ENCODE measurements at regions not wholly inside any gene's neighbourhood (a gene's known extent, or its start where the extent isn't known, plus 50 kb on each side); places are given as distances from the start of the nearest gene placed in this dataset.
"Not testable (repeated sequence)": the region's sequence is repeated elsewhere in the genome, so short reads cannot be mapped to it uniquely, and the experiment has no call there.

DNA sequence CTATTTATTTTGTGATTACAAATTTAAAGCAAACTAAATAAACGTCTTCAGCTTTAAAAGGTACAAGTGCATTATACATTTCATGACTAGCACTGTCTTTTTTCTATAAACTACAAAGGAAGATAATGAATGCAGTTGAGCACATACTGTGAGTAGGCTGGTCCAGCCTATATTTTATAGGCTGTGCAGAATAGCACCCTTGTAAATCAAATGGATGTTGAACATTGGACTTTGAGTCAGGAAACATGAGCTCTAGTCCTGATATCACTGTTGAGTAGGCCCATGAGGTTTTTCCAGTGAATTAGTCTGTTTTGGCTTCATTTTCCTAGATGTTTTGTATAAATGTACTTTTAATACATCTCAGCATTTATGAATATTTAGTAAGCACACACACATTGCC is 447.3 kb upstream of the KCNMB2 start:
- no peak for DNase-seq

DNA sequence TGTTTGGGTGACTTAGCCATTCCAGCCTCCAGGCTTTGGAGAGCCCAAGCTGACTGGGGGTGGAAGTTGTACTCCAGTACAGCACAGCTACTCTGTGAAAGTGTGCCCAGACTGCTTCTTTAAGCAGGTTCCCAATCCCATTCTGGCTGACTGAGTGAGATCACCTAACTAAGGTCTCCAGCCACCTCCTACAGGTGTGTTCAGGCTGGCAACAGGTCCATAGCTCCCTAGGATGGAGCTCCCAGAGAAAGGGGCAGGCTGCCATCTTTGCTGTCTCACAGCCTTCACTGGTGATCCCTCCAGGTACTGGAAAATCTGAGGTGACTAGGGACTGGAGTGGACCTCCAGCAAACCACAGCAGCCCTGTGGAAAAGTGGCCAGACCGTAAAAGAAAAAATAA is 445.3 kb upstream of the KCNMB2 start:
- no peak for DNase-seq

DNA sequence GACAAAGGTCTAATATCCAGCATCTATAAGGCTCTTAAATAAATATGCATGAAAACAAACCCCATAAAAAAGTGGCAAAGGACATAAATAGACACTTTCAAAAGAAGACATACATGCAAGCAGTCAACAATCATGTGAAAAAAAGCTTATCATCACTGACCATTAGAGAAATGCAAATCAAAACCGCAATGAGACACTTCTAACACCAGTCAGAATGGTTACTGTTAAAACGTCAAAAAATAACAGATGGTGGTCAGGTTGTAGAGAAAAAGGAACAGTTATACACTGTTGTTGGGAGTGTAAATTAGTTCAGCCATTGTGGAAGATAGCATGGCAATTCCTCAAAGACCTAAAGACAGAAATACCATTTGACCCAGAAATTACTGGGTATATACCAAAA is 440.7 kb upstream of the KCNMB2 start:
- no peak for DNase-seq

DNA sequence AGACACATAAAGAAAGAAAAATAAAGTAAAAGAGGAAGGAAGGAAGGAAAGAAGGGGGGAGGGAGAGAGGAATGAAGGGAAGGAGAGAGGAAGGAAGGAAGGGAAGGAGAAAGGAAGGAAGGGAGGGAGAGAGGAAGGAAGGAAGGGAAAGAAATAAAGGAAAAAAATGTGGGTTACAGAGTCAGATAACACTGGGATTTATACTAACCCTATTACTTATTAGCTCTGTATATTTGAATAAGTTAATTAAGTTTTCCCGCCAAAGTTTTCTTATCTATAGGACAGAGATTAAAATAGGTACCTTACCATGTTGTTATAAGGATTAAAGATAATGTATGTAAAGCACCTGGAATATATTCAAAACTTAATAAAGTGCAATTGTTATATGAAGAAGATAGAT is 439.3 kb upstream of the KCNMB2 start:
- DNase-seq: no peak

DNA sequence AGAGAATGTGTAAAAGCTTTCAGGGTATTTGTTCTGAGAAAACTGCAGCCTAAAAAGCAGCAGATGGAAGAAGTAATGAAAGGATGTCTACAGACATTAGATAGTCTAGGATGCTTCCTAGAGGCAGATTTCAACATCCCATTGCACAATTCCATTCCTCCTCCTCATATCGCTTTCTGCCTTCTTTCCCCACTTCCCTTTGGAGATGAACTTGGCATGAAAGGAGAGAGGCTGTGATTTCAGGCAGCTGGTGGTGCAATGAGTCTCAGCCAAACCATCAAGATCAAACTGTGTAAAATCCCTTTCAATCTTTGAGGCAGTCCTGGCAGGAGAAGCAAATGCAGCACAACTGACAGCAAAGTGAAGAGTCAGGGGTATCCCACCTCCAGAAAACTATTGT is 438.7 kb upstream of the KCNMB2 start:
- DNase-seq: no peak

DNA sequence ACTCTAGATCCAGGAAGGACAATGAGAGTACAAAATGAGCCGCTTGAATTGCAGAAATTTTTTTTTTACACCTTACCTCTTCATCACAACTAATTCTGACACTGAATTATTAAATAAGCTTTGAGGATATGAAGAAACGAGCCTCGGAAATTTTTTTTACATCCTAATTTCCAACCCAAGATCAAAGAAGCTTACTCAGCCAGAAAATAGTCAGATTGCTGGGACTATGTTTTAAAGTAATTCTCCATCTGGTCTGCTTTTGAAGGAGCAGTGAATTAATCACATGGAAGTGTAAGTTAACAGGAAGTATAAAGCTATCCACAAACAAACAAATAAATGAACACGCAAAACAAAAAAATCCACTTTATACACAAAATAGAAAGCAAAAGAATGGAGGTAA is 437.0 kb upstream of the KCNMB2 start:
- DNase-seq: no peak

DNA sequence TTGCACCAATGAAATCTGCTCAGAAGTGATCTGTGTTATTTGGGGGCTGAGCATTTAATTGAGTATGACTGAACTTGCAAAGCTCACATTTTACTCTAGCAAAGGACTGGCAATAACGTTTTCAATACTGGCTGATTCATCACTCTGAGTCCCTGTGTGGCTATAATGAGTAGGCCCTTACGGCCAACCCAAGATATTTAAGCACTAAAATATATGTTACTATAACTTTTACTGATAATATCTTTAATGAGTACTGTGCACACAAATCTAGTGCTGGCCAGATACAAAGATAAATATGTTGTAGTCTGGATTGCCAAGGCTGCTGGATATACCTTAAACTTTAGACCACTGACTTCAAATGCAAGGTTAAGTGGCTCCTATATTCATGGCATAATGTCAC is 436.4 kb upstream of the KCNMB2 start:
- no peak for DNase-seq

DNA sequence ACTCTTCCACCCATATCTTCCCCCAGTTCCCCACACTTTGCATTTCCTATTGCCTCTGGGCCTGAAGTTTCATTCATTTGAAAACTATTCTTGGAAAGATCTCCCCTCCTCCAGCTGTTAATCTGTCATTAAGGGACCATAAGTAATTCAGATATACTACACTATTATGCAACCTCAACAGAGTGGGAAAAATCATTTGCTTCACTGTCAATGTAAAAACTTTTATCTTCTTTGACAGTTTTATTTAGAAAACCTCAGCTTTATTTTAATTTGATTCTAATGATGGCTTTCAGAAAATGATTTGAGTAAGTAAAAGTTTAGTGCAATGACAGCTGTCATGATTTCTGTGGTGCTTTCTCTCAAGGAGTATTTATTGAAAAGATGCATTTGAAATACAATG is 435.3 kb upstream of the KCNMB2 start:
- no peak for DNase-seq

DNA sequence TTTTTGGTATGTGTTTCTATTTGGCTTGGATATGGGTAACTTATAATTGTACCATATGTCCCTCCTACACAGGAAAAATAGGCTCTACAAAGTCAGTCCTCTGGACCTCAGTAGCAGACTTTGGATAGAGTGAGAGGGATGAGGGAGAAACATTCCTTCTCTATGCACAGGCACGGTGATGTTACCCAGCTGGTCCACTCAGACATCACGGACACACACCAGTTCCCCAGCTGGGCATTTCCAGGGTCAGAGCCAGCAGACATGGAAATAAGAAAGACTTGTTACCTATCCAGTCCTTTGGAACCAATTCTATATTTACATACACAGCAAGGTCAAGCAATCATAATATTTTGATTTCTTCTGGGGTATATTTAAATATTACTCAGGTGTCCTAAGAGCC is 433.1 kb upstream of the KCNMB2 start:
- no peak for DNase-seq

DNA sequence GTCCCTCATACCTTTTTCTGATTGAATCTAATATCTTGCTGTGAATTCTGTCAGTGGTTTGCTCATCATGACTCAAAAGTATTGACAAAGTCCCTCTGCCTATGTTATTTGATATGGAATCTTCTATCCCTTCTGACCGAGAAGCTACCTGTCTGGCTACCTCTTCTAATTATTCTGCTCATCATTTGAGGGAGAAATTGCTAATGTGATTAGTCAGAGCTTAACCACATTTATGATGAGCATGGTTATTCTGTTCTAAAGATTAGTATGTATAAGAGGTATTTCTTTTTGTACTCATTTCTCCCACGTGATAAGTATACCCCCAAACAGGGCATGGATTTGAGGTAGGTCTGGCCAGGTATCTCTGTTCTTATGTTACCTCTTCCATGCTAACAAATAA is 428.4 kb upstream of the KCNMB2 start:
- no peak for DNase-seq

DNA sequence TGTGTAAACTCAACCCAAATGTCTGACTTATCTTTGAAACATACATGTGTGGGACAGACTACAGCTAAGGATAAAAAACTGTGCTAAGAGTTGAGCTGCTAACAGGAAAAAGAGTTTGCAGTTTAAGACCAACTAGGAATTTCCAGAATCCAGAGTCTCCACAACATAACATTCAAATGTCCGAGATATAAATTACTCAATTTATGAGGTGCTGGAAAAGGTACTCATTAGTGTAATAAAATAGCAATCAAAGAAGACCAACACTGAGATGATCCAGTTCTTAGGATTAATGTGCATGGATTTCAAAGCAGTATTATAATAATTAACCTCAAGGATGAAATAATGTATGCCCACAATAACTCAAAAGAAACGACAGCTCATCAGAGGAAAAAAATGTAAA is 426.5 kb upstream of the KCNMB2 start:
- no peak for DNase-seq

DNA sequence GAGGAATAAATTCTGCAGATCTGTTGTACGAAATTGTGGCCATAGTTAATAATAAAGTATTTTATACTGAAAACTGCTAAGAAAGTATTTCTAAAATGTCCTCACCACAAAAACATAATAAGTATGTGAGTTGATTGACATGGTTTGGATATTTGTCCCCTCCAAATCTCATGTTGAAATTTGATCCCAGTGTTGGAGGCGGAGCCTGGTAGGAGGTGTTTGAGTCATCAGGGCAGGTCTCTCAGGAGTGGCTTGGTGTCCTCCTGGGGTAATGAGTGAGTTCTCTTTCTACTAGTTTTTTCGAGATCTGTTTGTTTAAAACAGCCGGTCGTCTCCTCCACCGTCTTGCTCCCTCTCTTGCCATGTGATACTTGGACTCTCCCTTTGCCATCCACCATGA is 424.1 kb upstream of the KCNMB2 start:
- peak; percentile 8 for DNase-seq

DNA sequence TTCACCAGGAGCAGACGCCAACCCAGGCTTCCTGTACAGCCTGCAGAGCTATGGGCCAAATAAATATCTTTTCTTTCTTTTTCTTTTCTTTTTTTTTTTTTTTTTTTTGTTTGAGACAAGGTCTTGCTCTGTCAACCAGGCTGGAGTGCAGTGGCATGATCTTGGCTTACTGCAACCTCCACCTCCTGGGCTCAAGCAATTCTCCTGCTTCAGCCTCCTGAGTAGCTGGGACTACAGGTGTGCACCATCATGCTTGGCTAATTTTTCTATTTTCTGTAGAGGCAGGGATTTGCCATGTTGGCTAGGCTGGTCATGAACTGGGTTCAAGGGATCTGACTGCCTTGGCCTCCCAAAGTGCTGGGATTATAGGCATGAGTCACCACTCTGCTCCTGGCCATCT is 423.7 kb upstream of the KCNMB2 start:
- DNase-seq: not testable (repeated sequence)

DNA sequence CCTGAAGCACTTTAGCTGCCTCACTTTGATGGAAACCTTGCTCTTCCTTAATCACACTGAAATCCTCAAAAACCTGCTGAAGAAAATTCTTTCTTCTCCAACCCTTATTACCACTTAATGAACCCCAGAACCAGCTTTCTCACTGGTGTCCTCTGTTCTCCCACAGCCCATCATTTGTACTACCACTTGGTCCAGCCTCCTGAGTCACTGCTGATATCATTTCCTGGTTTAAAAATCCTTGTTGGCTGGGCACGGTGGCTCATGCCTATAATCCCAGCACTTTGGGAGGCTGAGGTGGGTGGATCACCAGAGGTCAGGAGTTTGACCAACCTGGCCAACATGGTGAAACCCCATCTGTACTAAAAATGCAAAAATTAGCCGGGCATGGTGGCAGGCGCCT is 418.6 kb upstream of the KCNMB2 start:
- no peak for DNase-seq

DNA sequence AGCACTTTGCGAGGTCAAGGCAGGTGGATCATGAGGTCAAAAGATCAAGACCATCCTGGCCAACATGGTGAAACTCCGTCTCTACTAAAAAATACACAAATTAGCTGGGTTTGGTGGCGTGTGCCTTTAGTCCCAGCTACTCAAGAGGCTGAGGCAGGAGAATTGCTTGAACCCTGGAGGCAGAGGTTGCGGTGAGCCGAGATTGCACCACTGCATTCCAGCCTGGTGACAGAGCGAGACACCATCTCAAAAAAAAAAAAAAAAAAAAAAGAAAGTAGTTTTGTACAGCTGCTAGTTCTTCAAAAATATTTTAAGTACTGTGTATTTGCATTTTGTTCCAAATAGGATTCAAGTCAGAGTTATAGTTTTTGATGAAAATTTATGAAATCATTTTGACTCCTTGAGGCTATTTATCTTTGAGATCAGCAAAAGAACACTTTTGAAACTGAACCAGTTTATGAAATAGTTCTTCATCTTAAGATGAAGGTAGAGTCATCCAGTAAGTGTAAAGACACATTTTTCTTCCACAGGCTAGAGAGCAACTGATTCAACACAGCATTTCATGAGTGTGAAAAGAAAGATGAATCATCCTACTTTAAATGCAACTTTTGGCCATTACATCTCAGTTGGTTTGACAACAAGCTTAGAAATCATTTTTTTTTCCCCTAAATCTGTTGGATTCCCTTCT is 416.5 kb upstream of the KCNMB2 start:
- DNase-seq: peak; percentile 2

DNA sequence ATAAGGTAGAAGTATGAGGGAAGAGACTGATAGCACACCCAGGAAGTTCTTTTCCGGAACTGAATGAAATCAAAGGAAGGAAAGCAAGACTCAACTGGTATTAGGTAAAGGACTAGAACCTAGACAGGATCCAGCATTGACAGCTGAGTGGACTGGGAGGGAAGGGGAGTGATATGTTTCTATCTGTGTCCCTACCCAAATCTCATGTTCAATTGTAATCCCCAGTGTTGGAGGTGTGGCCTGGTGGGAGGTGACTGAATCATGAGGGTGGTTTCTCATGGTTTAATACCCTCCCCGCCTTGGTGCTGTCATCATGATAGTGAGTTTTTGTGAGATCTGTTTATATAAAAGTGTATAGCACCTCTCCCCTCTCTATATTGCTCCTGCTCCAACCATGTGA is 415.9 kb upstream of the KCNMB2 start:
- no peak for DNase-seq

DNA sequence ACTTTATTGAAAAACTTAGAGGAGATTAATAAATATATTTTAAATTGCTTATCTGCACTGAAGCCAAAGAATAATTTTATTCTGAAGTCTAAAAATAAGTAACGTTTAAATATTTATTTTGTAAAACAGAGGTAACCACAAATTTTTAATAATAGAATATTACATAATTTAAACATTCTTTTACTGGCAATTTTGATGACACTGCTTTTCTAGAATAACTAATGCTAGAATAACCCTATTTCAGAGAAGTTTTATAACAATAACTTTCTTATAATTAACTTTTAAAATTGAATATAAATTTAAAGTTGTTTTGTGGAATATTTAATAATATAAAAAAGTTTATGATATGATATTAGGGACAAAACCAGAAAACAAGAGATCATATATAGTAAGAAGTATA is 409.6 kb upstream of the KCNMB2 start:
- DNase-seq: no peak

DNA sequence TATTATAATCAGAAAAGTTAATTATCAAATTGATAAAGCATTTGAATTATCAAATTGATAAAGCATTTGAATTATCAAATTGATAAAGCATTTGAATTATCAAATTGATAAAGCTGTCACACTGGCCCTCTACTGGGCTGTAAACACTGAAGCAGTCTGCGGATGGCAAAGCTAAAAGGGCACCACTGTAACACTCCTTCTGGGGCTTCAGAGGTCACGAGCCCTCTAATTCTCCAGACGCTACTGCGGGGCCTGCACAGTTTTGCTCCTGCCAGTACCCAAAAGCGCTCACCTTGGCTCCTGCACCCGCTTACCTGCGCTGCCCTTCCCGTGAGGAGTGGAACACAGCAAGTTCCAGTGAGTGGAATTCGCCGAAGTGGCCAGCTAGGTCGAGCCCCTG is 409.0 kb upstream of the KCNMB2 start:
- no peak for DNase-seq

DNA sequence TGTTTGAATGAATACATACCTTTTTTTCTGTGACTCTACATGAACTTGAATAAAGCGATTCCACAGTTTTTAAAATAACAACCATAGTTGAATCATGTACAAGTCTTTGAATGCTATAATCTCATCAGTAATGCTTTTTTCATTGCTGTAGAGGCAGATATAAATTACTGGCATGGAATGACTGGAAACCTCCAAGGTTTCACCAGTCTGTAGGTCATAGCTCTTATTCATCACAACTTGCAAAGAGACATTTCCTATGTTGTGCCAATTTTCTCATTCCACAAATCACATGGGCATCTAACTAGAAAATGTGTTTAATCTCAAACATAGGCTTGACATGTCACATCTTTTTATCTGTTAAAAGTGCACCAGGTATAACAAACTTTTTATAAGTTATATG is 407.1 kb upstream of the KCNMB2 start:
- DNase-seq: no peak

DNA sequence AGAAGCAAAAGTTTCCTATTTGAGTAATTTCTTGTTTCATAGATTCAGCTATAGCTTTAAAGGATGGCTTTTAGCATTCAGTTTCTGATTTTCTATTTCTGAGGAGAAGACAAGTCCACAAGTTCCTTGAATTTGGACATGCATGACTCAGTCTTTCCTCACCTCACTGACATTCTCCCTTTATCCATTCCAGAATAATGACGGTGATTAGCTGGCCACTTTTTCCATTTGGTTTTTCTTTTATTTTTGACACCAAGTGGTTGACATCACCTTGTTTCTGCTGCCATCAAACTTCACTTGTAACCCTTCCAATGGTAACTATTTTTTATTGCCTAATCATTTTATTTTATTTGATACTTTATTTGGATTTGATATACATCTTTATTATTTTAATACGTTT is 404.4 kb upstream of the KCNMB2 start:
- DNase-seq: no peak

DNA sequence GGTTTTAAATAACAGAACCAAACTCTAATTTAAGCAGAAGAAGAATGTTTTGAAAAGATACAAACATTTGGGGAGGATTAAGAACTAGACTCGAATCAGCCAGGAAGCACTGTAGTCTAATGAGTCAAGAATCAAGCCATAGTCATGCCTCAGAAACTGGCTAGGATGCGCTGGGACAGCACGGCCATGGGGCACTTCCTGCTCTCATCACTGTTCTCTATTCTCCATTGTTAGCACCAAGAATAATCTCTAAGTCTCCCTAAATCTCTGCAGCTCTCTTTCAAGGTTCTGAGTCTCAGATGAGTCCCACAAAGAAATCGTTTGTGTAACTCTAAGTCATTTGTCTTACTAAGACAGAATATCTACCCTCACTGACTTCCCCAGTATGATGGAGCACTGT is 399.0 kb upstream of the KCNMB2 start:
- no peak for DNase-seq

DNA sequence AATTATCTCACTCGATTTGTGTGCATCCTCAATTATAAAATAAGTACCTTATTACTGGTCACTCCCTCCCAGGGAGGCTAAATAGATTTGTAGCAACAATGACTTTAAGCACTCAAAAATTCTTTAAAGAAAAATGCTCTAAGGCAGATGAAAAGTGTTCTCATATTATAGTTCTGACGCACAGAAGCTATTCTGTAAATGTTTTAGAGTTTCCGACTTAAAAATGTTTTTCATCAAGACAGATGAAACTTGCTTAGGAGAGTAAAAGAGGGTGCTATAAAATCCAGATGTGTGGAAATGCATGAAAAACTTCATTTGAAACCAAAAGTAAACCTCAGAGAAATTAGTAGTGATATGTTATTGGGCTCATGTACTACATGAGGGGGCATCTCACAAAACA is 398.4 kb upstream of the KCNMB2 start:
- no peak for DNase-seq

DNA sequence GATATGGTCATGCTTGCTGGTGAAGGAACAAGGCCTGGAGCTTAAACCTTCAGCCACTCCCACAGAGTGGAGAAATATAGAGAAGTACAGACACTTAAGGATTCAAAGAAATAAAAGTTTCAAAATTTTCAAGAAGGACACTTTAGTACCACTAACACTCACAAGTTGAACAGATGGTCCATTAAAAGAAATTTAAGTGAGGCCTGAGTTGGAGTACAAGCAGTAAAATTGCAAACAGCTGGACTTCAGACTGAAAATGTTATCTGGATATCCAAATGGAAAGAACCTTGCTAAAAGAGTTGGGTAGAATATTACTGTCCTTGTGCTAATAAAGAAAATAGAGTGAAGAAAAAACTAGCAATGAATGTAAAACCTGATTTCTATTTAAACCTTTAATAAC is 397.1 kb upstream of the KCNMB2 start:
- no peak for DNase-seq

DNA sequence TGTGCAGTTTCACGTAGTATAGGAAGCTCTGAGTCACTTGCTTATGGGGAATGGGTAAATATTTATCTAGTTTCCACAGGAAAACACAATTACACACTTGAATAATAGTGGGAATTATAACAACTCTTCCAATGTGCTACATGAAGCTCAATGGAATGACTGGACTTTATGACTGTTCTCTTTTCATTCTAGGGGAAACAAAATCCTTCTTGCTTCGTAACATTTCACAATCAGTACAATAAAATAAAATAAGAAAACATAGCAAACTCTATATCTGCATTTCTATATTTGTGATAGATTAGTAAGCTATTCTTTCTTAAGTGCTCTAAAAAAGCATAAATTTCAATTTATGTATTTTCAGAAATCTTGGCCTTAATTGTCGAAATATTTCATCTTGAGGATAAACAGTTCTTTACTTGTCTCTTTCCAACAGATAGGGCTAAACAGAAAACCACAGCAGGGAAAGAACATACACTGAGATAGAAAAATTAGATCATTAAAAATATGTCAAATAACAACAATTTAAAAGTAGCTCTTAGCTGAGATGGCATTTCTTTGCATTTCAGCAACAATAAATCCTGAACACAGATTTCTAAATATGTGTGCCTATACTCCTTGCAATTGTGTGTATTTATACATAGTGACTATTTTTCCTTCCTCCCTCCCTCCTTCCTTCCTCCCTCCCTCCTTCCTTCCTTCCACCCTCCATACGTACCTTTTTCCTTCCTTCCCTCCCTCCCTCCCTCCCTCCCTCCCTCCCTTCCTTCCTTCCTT is 395.5 kb upstream of the KCNMB2 start:
- DNase-seq: no peak

DNA sequence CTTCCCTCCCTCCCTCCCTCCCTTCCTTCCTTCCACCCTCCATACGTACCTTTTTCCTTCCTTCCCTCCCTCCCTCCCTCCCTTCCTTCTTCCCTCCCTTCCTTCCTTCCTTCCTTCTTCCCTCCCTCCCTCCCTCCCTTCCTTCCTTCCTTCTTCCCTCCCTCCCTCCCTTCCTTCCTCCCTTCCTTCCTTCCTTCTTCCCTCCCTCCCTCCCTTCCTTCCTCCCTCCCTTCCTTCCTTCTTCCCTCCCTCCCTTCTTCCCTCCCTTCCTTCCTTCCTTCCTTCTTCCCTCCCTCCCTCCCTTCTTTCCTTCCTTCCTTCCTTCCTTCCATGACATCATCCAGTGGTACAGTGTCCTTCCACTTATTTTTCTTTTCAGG is 394.9 kb upstream of the KCNMB2 start:
- DNase-seq: not testable (repeated sequence)

Data from activated CD4-positive, alpha-beta T cell treated with anti-CD3 and anti-CD28 coated beads, Interleukin-2, amount 50 U/mL, for 16 hours (primary cell).